NCI-H1930 (cell line): ENCODE measurements at regions not wholly inside any gene's neighbourhood (a gene's known extent, or its start where the extent isn't known, plus 50 kb on each side); places are given as distances from the start of the nearest gene placed in this dataset.

ENCODE experiments used
- DNase-seq, 2 experiments: peaks; one replicate each; lab custom pipeline; 2025; lab: John Stamatoyannopoulos, UW

- no peak for DNase-seq
Observed at GRCh38 chr5:31137676-31138075, 55.8 kb upstream of the CDH6 start.

GRCh38 chr5:31135542-31135941 lies 57.9 kb upstream of the CDH6 start:
- DNase-seq = no peak

- DNase-seq = no peak
Observed at GRCh38 chr5:31133488-31133887, 60.0 kb upstream of the CDH6 start.

DNA sequence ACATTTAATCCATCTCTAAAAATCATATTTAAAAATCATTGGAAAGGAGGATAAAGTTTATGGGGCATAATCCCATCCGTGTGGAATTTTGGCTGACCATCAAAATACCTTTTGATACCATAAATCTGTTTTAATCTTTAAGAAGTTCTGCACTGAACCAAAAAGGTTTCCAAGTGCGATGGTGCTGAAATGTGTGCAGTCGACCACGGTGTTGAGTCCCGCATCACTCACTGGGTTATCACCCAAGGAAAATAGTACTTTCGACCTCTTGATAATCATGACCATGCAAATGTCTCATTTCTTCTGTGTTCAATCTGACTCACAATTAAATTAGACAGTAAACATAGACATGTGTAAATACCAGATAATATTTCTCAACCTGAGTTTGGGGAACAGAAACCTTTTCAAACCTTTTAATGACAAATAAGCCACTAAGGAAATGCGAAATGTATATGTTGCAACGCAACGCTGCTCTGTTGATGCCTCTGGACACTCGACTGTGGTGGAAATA lies 62.0 kb upstream of the CDH6 start:
- DNase-seq = no peak

DNA sequence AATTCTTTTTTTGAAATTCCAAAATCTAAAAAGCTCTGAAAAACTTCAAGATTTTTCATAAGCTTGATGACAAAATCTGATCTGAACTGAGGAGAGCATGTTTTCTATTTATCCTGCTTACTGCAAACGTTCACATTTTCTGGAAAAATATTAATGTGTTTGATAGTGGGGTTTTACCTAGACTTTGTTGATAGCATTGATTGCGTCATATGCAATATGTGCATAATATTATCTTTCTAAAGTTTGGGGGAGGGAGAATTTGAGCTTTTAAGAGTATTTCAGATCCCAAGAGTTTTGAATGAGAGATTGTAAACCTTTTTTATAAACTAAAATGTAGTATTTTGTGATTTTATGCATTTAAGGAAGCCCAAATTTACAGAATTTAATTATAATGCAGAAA lies 62.8 kb upstream of the CDH6 start:
- DNase-seq = no peak

DNA sequence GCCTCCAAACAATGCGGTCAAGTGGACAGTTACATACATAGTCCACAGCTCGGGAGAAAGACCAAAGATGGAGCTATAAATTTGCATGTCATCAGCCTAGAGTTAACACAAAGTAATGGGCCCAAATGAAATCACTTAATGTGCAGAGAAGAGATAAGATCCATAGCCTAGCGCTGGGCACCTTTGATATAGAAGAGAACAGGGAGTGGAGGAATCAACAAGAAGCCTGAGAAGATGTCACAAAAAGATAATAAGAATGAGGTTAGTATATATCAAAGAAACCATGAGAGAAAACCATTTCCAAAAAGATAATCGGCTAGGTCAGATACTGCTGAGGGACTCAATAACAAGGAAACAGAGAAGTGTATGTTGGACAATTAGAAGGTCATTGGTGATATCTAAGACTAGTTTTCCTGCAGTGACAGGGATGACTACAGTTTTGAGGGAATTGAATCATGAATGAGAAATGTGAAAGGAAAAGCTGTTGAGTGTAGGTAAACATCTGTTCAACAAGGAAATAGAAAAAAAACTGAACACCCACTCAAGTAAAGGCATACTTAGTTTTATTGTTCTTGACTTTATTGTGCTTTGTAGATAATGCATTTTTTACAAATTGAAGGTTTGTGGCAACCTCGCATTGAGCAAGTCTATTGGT lies 68.7 kb upstream of the CDH6 start:
- no peak for DNase-seq

DNA sequence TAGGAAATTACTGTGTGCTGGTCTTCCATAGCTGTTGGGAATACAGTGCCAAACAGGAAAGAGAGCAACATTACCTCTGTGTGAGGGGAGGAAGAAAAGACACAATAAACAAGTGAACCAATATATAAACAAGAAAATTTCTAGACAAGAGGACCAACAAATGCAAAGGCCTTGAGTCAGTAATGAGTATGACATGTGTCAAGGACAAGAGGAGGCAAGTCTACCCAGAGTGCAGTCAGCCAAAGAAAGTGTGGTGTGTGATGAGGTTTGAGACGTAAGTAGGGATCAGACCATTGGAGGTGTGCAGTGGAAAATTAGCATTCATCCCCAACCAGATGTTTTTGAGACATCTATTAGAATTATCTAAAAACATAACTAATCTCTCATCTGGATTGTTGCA lies 69.5 kb upstream of the CDH6 start:
- DNase-seq = no peak

DNA sequence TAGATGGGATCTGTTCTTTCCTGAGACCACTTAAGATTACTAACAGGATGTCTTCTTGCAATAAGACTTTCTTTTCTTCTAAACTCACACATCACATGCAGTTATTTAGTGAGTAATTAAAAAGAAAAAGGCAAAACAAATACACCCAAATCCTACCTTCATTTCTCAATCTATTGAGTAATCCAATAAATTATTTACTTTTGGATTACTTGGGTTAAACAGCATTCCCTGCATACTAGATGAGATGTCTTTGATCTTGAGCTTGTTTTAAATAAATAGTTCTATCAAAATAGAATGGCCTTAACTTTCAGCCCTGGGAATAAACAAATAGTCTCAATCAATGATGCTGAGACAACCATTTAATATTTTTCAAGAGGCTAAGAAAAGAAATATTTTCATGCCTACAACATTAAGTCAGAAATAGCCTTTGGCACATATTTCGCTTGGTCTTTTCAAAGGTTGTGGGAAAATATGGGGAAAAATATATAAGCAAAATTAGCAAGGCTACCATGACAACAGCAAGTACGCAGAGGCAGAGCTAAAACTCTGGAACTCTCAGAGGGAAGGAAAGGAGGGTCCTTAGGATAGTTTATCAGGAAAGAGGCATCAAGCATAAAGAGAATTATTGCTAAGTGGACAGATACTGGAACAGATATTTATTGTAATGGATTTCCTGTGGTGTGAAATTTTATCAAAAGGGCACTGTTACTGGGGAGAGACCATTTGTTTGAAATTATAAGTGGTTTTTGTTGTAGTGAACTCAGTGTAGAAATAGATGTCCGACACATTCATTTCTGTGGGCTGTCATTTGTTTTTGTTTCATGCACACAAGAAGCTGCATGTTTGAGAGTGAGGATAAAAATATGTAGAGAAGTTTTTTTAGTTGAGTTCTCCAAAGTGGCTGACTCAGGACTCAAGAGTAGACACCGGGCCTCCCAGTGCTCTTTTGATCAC lies 70.2 kb upstream of the CDH6 start:
- no peak for DNase-seq

GRCh38 chr5:31121224-31121623 lies 72.3 kb upstream of the CDH6 start:
- DNase-seq = no peak

- DNase-seq = no peak
Observed at GRCh38 chr5:31120642-31120948, 72.9 kb upstream of the CDH6 start.

GRCh38 chr5:31119938-31120641 lies 73.4 kb upstream of the CDH6 start:
- no peak for DNase-seq

GRCh38 chr5:31116466-31117031 lies 76.9 kb upstream of the CDH6 start:
- DNase-seq = no peak

- no peak for DNase-seq
Observed at GRCh38 chr5:31114817-31115216, 78.7 kb upstream of the CDH6 start.

GRCh38 chr5:31113666-31114350 lies 79.7 kb upstream of the CDH6 start:
- DNase-seq = no peak

DNA sequence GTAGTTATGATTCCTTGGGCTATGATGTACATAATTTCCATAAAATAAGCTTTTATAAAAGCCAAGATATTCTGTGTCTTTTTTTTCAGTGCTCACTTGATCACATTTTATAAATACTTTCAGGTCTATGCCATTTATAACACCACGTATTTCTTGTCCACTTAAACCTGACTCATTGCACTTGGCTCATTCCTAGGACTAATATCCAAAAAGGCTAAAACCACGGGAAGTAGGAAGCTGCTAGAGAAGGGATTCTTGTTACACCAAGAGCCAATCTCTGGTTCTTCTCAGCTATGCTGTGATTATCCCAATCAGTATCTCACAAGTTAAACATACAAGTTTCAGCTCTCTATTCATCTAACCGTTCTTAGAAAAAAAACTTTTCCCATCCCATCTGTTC lies 80.4 kb upstream of the CDH6 start:
- no peak for DNase-seq

DNA sequence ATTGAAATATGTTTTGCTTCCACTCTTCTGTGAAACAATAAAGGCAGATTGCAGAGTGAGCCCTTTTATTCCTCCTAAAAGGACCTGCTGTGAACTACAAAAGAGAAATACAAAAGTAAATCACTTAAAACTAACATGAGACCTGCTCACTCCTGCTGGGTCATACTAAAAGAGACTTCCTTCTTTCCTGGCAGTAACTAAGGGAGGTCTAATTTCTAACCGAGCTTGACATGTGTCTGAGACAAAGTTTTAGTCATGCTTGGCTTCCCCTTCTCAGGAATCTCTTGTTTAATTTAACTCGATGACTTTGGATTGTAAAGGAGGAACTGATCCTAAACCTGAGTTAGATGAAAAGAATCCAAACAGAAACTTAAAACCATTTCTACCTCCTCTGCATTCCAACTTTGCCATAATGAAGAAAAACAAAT lies 86.4 kb upstream of the CDH6 start:
- DNase-seq = no peak

GRCh38 chr5:31106691-31107090 lies 86.8 kb upstream of the CDH6 start:
- no peak for DNase-seq

DNA sequence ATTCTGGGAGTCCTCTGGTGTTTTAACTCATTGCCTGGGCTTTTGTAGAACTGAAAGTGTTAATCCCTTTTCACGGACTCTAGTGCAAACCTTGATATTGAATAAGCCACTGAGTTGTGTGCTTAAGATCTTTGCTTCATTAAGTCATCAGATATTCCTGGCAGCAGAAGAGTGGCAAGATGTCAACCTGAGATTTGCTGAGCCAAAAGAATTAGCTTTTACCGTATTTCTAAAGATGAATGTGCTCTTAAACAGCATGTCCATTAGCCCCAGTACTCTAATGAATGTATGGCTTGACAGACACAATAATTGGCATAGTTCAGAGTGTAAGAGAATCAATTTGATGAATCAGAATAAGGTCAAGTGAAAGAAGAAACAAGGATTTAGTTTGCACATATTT lies 87.2 kb upstream of the CDH6 start:
- DNase-seq = no peak

- no peak for DNase-seq
Observed at GRCh38 chr5:31104775-31105174, 88.7 kb upstream of the CDH6 start.

GRCh38 chr5:31100781-31101310 lies 92.6 kb upstream of the CDH6 start:
- no peak for DNase-seq

DNA sequence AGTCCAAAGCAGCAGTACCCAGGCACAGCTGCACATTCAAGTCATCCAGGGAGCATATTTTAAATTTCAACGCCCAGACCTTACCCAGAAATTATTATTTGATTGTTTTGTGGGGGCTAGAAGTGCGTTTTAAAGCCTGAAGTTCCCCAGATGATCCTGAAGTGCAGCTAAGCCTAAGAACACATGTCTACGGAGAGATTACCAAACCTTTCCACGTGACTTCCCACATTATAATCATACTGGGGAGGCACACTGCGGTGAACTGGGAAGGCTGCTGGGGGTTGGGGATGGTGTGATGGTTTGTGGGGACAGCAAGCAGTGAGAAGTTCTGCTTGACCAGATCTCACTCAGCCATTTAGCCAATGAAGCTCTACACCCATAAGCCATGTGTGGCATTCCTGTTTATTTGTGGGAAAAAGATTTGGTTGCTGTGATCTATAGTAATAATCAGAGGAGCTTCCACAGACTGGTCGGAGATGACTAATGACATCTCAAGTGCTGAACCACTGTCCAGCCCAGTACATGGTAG lies 93.4 kb upstream of the CDH6 start:
- no peak for DNase-seq
